DOHH2 (cell line): ENCODE measurements at regions not wholly inside any gene's neighbourhood (a gene's known extent, or its start where the extent isn't known, plus 50 kb on each side); places are given as distances from the start of the nearest gene placed in this dataset.

ENCODE experiments used
- H3F3A ChIP-seq: fragments of 200-600 bp; sonication (generic), shearing (Covaris generic); 2 replicates; pipeline ENCODE4 v1.6.0; 2016; ENCODE audit warnings: antibody characterized with exemption, mild to moderate bottlenecking; ENCODE audit not compliant: control insufficient read depth, insufficient read depth
- H3K27ac ChIP-seq: fragments of 200-600 bp; sonication (generic); 2 replicates; pipeline ENCODE4 v1.5.1; 2014; ENCODE audit warnings: low read depth, mild to moderate bottlenecking, low read length, moderate library complexity
- H3K27me3 ChIP-seq: fragments of 200-600 bp; sonication (generic); 2 replicates; pipeline ENCODE4 v1.6.1; 2014; ENCODE audit warnings: mild to moderate bottlenecking, low read length, mixed read lengths; ENCODE audit not compliant: control insufficient read depth
- H3K36me3 ChIP-seq: fragments of 200-600 bp; sonication (generic); 2 replicates; pipeline ENCODE4 v1.6.1; 2014; ENCODE audit warnings: mild to moderate bottlenecking, low read length, moderate library complexity, mixed read lengths; ENCODE audit not compliant: control insufficient read depth
- H3K4me1 ChIP-seq: fragments of 200-600 bp; sonication (generic); 2 replicates; pipeline ENCODE4 v1.6.1; 2014; ENCODE audit warnings: mild to moderate bottlenecking, low read length, mixed read lengths; ENCODE audit not compliant: control insufficient read depth
- H3K4me2 ChIP-seq: fragments of 200-600 bp; sonication (generic); 2 replicates; pipeline ENCODE4 v1.6.0; 2014; ENCODE audit warnings: mild to moderate bottlenecking, low read length, moderate library complexity
- H3K4me3 ChIP-seq: fragments of 200-600 bp; sonication (generic); 2 replicates; pipeline ENCODE4 v1.5.1; 2014; ENCODE audit warnings: mild to moderate bottlenecking, low read length, mixed read lengths
- H3K79me2 ChIP-seq: fragments of 200-600 bp; sonication (generic); 2 replicates; pipeline ENCODE4 v1.6.1; 2014; ENCODE audit warnings: mild to moderate bottlenecking, low read length, mixed read lengths; ENCODE audit not compliant: control insufficient read depth
- H3K9me2 ChIP-seq: fragments of 200-600 bp; sonication (generic); replicated peaks from 2 replicates; pipeline ENCODE4 v1.6.1; 2014; ENCODE audit warnings: mild to moderate bottlenecking, low read length, mixed read lengths; ENCODE audit not compliant: control insufficient read depth
- H3K9me3 ChIP-seq: fragments of 200-600 bp; sonication (generic); 2 replicates; pipeline ENCODE4 v1.6.1; 2014; ENCODE audit warnings: antibody characterized with exemption, low read length, mixed read lengths; ENCODE audit not compliant: control insufficient read depth, insufficient read depth
- H4K20me1 ChIP-seq: fragments of 200-600 bp; sonication (generic); 2 replicates; pipeline ENCODE4 v1.6.0; 2014; ENCODE audit warnings: low read depth, mild to moderate bottlenecking, antibody characterized with exemption, low read length, moderate library complexity; ENCODE audit not compliant: control insufficient read depth, insufficient read depth
- CTCF ChIP-seq: fragments of 200-600 bp; sonication (generic); IDR thresholded peaks from one replicate; pipeline ENCODE4 v1.5.1; 2014; ENCODE audit warnings: antibody characterized with exemption, mild to moderate bottlenecking, low read depth, low read length; ENCODE audit not compliant: poor library complexity, severe bottlenecking
- EZH2phosphoT487 ChIP-seq: fragments of 200-600 bp; sonication (generic); IDR thresholded peaks from 2 replicates; pipeline ENCODE4 v1.6.1; 2017; ENCODE audit warnings: borderline replicate concordance, mild to moderate bottlenecking, antibody characterized with exemption, low read length, moderate library complexity, mixed read lengths

- Histone ChIP-seq H3K9me2 (no peaks in the 10 kb centered on the region), H3K9me3 (no peaks in the 10 kb centered on the region)
Observed at GRCh38 chr5:56499901-56500300, 266.8 kb upstream of the ANKRD55 start.

DNA sequence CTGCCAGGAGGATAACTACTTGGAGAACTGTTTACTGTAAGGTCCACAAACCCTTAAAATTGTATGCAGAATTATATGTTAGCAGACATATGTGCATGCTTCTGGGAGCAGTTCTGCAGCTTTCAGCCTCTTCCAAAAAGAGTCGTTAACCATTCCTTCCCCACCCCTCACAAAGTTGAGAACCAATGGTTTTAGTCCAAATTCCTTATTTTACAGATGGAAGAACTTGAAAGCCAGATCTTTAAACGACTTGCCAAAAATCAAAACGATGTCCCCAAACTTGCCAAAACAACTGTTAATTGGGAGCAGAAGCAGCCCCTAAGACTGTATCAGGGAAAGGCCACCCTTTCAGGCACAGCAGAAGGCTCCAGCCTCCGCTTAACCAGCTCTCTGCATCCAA lies 266.4 kb upstream of the ANKRD55 start:
- TF ChIP-seq EZH2phosphoT487 (no peak), CTCF (no peak)
- H3K4me1 ChIP-seq = peaks cover 20% of the 10 kb centered on the region
- H3K36me3 ChIP-seq = no peaks in the 10 kb centered on the region
- H3K9me3 ChIP-seq = no peaks in the 10 kb centered on the region
- H3K27ac ChIP-seq = no peak overlapping the region
- H3F3A ChIP-seq = no peaks in the 10 kb centered on the region
- H3K4me2 ChIP-seq = no peak overlapping the region
- H4K20me1 ChIP-seq = no peaks in the 10 kb centered on the region
- no peaks in the 10 kb centered on the region for H3K9me2 ChIP-seq
- H3K4me3 ChIP-seq = no peak overlapping the region
- H3K27me3 ChIP-seq = no peaks in the 10 kb centered on the region
- no peaks in the 10 kb centered on the region for H3K79me2 ChIP-seq

More at GRCh38 chr5:56499901-56500300, 266.8 kb upstream of the ANKRD55 start:
- Histone ChIP-seq H3K27me3 (no peaks in the 10 kb centered on the region), H3K79me2 (no peaks in the 10 kb centered on the region), H4K20me1 (no peaks in the 10 kb centered on the region), H3K4me1 (peaks cover 20% of the 10 kb centered on the region), H3K4me3 (no peak overlapping the region), H3K27ac (no peak overlapping the region), H3K36me3 (no peaks in the 10 kb centered on the region), H3K4me2 (no peak overlapping the region), H3F3A (no peaks in the 10 kb centered on the region)
- TF ChIP-seq CTCF (no peak), EZH2phosphoT487 (no peak)

DNA sequence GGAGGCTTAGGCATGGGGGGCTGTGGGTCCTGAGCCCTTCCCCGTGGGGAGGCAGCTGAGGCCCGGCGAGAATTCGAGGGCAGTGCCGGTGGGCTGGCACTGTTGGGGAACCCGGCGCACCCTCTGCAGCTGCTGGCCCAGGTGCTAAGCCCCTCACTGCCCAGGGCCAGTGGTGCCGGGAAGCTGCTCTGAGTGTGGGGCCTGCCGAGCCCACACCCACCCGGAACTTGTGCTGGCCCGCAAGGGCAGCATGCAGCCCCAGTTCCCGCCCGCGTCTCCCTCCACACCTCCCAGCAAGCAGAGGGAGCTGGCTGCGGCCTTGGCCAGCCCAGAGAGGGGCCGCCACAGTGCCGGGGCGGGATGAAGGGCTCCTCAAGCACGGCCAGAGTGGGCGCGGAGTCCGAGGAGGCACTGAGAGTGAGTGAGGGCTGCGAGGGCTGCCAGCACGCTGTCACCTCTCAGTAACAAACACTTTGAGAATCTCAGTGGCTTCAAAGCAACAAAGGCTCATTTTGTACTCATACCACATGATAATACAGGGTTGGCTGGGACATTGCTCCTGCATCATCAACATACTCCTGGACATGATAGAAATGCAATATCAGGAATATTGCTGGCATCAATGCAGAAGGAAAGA lies 265.7 kb upstream of the ANKRD55 start:
- Histone ChIP-seq H3F3A (no peaks in the 10 kb centered on the region), H3K4me1 (peaks cover 23% of the 10 kb centered on the region), H3K4me2 (no peak overlapping the region), H3K79me2 (no peaks in the 10 kb centered on the region), H3K9me3 (no peaks in the 10 kb centered on the region), H3K9me2 (no peaks in the 10 kb centered on the region), H4K20me1 (no peaks in the 10 kb centered on the region), H3K36me3 (no peaks in the 10 kb centered on the region), H3K27me3 (no peaks in the 10 kb centered on the region), H3K4me3 (no peak overlapping the region), H3K27ac (no peak overlapping the region)
- TF ChIP-seq CTCF (no peak), EZH2phosphoT487 (no peak)
